ENCODE measurements at regions not wholly inside any gene's neighbourhood (a gene's known extent, or its start where the extent isn't known, plus 50 kb on each side); places are given as distances from the start of the nearest gene placed in this dataset.

- Histone ChIP-seq H3K4me1 (replicated peaks) (no peaks in the 10 kb centered on the region), H3K27ac (no peak overlapping the region), H3K4me3 (no peak overlapping the region), H3K36me3 (no peaks in the 10 kb centered on the region), H3K27me3 (replicated peaks; ENCODE audit: insufficient read depth) (peaks cover 3% of the 10 kb centered on the region), H3K9me3 (no peaks in the 10 kb centered on the region)
- no peak for DNase-seq (ENCODE audit: low spot score)
- no peak for TF ChIP-seq POLR2AphosphoS5 (IDR thresholded peaks at IDR 0.05)
- TF ChIP-seq CTCF (IDR thresholded peaks at IDR 0.05): no peak
- TF ChIP-seq POLR2A (IDR thresholded peaks at IDR 0.05): no peak
- intact Hi-C loops (cut with DNase I): no loop called here
- WGBS: 80% methylated on average over 3 of the region's 3 CpGs
Observed at GRCh38 chr7:69192134-69192533, 406.1 kb upstream of the AUTS2 start.

GRCh38 chr7:69193061-69193460 lies 405.2 kb upstream of the AUTS2 start:
- Histone ChIP-seq H3K4me3 (no peak overlapping the region), H3K9me3 (no peaks in the 10 kb centered on the region)
- no peak for TF ChIP-seq CTCF (IDR thresholded peaks at IDR 0.05)
- no peak for TF ChIP-seq POLR2A (IDR thresholded peaks at IDR 0.05)
- no peak for TF ChIP-seq POLR2AphosphoS5 (IDR thresholded peaks at IDR 0.05)

GRCh38 chr7:69196593-69196992 lies 401.7 kb upstream of the AUTS2 start:
- intact Hi-C loops (cut with DNase I): no loop called here
- H3K27ac ChIP-seq: no peak overlapping the region
- TF ChIP-seq POLR2AphosphoS5 (IDR thresholded peaks at IDR 0.05) (no peak), POLR2A (IDR thresholded peaks at IDR 0.05) (no peak), CTCF (IDR thresholded peaks at IDR 0.05) (no peak)
- H3K4me3 ChIP-seq: no peak overlapping the region
- H3K27me3 ChIP-seq (replicated peaks; ENCODE audit: insufficient read depth): peaks cover 3% of the 10 kb centered on the region
- DNase-seq (ENCODE audit: low spot score): no peak
- 92% methylated on average over 1 of the region's 1 CpG for WGBS
- H3K9me3 ChIP-seq: no peaks in the 10 kb centered on the region
- H3K36me3 ChIP-seq: no peaks in the 10 kb centered on the region
- no peaks in the 10 kb centered on the region for H3K4me1 ChIP-seq (replicated peaks)

More at GRCh38 chr7:69193061-69193460, 405.2 kb upstream of the AUTS2 start:
- no peaks in the 10 kb centered on the region for H3K36me3 ChIP-seq
- WGBS: 94% methylated on average over 4 of the region's 4 CpGs
- H3K4me1 ChIP-seq (replicated peaks): no peaks in the 10 kb centered on the region
- intact Hi-C loops (cut with DNase I): no loop called here
- no peak for DNase-seq (ENCODE audit: low spot score)
- no peak overlapping the region for H3K27ac ChIP-seq
- peaks cover 3% of the 10 kb centered on the region for H3K27me3 ChIP-seq (replicated peaks; ENCODE audit: insufficient read depth)

- peaks cover 3% of the 10 kb centered on the region for H3K27me3 ChIP-seq (replicated peaks; ENCODE audit: insufficient read depth)
- DNase-seq (ENCODE audit: low spot score): no peak
- intact Hi-C loops (cut with DNase I): no loop called here
- no peaks in the 10 kb centered on the region for H3K36me3 ChIP-seq
- H3K4me3 ChIP-seq: no peak overlapping the region
- WGBS: 98% methylated on average over 1 of the region's 1 CpG
- TF ChIP-seq POLR2AphosphoS5 (IDR thresholded peaks at IDR 0.05) (no peak), POLR2A (IDR thresholded peaks at IDR 0.05) (no peak), CTCF (IDR thresholded peaks at IDR 0.05) (no peak)
- H3K9me3 ChIP-seq: no peaks in the 10 kb centered on the region
- H3K27ac ChIP-seq: no peak overlapping the region
- H3K4me1 ChIP-seq (replicated peaks): no peaks in the 10 kb centered on the region
Observed at GRCh38 chr7:69198250-69198649, 400.0 kb upstream of the AUTS2 start.

DNA sequence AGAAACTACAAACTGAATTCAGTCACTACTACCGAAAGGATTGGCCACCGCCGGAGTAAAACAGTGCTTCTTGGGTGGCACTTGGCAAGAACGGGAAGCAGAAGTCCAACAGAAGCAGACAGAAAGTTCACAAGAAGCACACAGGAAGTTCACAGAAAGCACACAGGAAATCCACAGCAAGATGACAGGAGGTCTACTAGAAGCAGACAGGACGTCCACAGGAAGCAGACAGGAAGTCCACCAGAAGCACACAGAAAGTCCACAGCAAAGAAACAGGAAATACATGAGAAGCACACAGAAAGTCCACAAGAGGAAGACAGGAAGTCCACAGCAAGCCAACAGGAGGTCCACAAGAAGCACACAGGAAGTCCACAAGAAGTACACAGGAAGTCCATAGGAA lies 399.2 kb upstream of the AUTS2 start:
- no peak for DNase-seq (ENCODE audit: low spot score)
- intact Hi-C loops (cut with DNase I): no loop called here
- Histone ChIP-seq H3K36me3 (no peaks in the 10 kb centered on the region), H3K9me3 (no peaks in the 10 kb centered on the region), H3K4me3 (no peak overlapping the region), H3K27ac (no peak overlapping the region), H3K27me3 (replicated peaks; ENCODE audit: insufficient read depth) (peaks cover under 1% of the 10 kb centered on the region), H3K4me1 (replicated peaks) (no peaks in the 10 kb centered on the region)
- WGBS: 92% methylated on average over 5 of the region's 5 CpGs
- TF ChIP-seq CTCF (IDR thresholded peaks at IDR 0.05) (no peak), POLR2AphosphoS5 (IDR thresholded peaks at IDR 0.05) (no peak), POLR2A (IDR thresholded peaks at IDR 0.05) (no peak)
